CD4-positive, CD25-positive, alpha-beta regulatory T cell (primary cell): ENCODE measurements at regions not wholly inside any gene's neighbourhood (a gene's known extent, or its start where the extent isn't known, plus 50 kb on each side); places are given as distances from the start of the nearest gene placed in this dataset.

Source experiments
- ATAC-seq, 2 donors: fragments of 150-1000 bp; cut with Tn5 transposase; one replicate each; pipeline ENCODE4 v1.10.0; 2021; ENCODE audit warnings: low read depth in 2 of 2, moderate number of reproducible peaks in 2 of 2, moderate library complexity in 1 of 2
- DNase-seq, 3 donors: peaks; one replicate each; pipeline versions ENCODE4 v3.0.0 to v3.0.0-alpha.2; 2012 to 2022; ENCODE audit warnings: mixed read lengths in 1 of 3
- H3K27ac ChIP-seq: one replicate; pipeline ENCODE4 v1.7.0; 2013; ENCODE audit warnings: mild to moderate bottlenecking, low read length; ENCODE audit not compliant: insufficient read depth, poor library complexity, severe bottlenecking
- H3K27me3 ChIP-seq: one replicate; pipeline ENCODE4 v1.7.0; 2013; ENCODE audit warnings: low read length; ENCODE audit not compliant: control insufficient read depth, insufficient read depth
- H3K36me3 ChIP-seq: one replicate; pipeline ENCODE4 v1.7.0; 2013; ENCODE audit warnings: mild to moderate bottlenecking, low read length, moderate library complexity; ENCODE audit not compliant: control insufficient read depth, insufficient read depth
- H3K4me1 ChIP-seq: 2 replicates; pipeline ENCODE4 v1.7.0; 2013; ENCODE audit warnings: mild to moderate bottlenecking, low read length; ENCODE audit not compliant: insufficient read depth, control insufficient read depth, poor library complexity, severe bottlenecking
- H3K4me3 ChIP-seq: one replicate; pipeline ENCODE4 v1.7.0; 2013; ENCODE audit warnings: low read depth, mild to moderate bottlenecking, low read length, moderate library complexity
- H3K9me3 ChIP-seq, 2 experiments: 1 replicate in 1 of 2; 2 replicates in 1 of 2; pipeline ENCODE4 v1.7.0; 2013; ENCODE audit warnings: low read length in 2 of 2, mild to moderate bottlenecking in 1 of 2, moderate library complexity in 1 of 2; ENCODE audit not compliant: control insufficient read depth in 2 of 2
- H3K27ac Mint-ChIP-seq, 3 donors: one replicate each; pipeline ENCODE4 v1.8.0; 2020 to 2022; ENCODE audit warnings: mild to moderate bottlenecking in 3 of 3, mixed read lengths in 3 of 3, moderate library complexity in 2 of 3
- H3K27me3 Mint-ChIP-seq: one replicate; pipeline ENCODE4 v1.8.0; 2022; ENCODE audit warnings: mild to moderate bottlenecking, mixed read lengths
- H3K36me3 Mint-ChIP-seq: one replicate; pipeline ENCODE4 v1.8.0; 2020; ENCODE audit warnings: mixed read lengths
- H3K4me1 Mint-ChIP-seq, 4 donors: one replicate each; pipeline ENCODE4 v1.8.0; 2020 to 2022; ENCODE audit warnings: mixed read lengths in 4 of 4, mild to moderate bottlenecking in 1 of 4
- H3K4me3 Mint-ChIP-seq, 4 donors: one replicate each; pipeline ENCODE4 v1.8.0; 2020 to 2022; ENCODE audit warnings: mild to moderate bottlenecking in 4 of 4, mixed read lengths in 4 of 4, moderate library complexity in 3 of 4
- H3K9me3 Mint-ChIP-seq, 7 donors: one replicate each; pipeline ENCODE4 v1.8.0; 2020 to 2022; ENCODE audit warnings: mixed read lengths in 7 of 7, mild to moderate bottlenecking in 3 of 7, moderate library complexity in 2 of 7

- H3K4me1 ChIP-seq = no peaks in the 10 kb centered on the region
- Mint-ChIP-seq H3K4me3 (no peak overlapping the region), H3K36me3 (no peaks in the 10 kb centered on the region), H3K4me1 (peaks cover 0 to 4% (median 0%) of the 10 kb centered on the region in 4 donors), H3K27me3 (peaks cover 4% of the 10 kb centered on the region), H3K9me3 (peaks cover 0 to 6% (median 1%) of the 10 kb centered on the region in 7 donors), H3K27ac (no peak overlapping the region)
- no peaks in the 10 kb centered on the region for H3K27me3 ChIP-seq
- no peak overlapping the region for H3K27ac ChIP-seq
- H3K9me3 ChIP-seq = no peaks in the 10 kb centered on the region
- ATAC-seq (no peak), DNase-seq (no peak)
- H3K4me3 ChIP-seq = no peak overlapping the region
- no peaks in the 10 kb centered on the region for H3K36me3 ChIP-seq
These were observed 93.9 kb downstream of the SLC30A10 start for GRCh38 chr1:219834314-219834917.

- H3K4me3 Mint-ChIP-seq = no peak overlapping the region
- H3K27ac ChIP-seq = no peak overlapping the region
- no peaks in the 10 kb centered on the region for H3K36me3 Mint-ChIP-seq
- no peak overlapping the region for H3K4me3 ChIP-seq
- peaks cover 0 to 4% (median 0%) of the 10 kb centered on the region in 4 donors for H3K4me1 Mint-ChIP-seq
- H3K9me3 Mint-ChIP-seq = peaks cover 0 to 6% (median 1%) of the 10 kb centered on the region in 7 donors
- no peaks in the 10 kb centered on the region for H3K9me3 ChIP-seq
- no peaks in the 10 kb centered on the region for H3K36me3 ChIP-seq
- H3K27me3 Mint-ChIP-seq = peaks cover 4% of the 10 kb centered on the region
- DNase-seq = no peak
- no peak overlapping the region for H3K27ac Mint-ChIP-seq
- H3K4me1 ChIP-seq = no peaks in the 10 kb centered on the region
- H3K27me3 ChIP-seq = no peaks in the 10 kb centered on the region
- ATAC-seq = no peak
These were observed 95.0 kb downstream of the SLC30A10 start for GRCh38 chr1:219833214-219833815.

GRCh38 chr1:219826290-219826689 lies 102.1 kb downstream of the SLC30A10 start:
- Mint-ChIP-seq H3K9me3 (peaks cover 0 to 4% (median 1%) of the 10 kb centered on the region in 7 donors), H3K27me3 (peaks cover 4% of the 10 kb centered on the region), H3K36me3 (no peaks in the 10 kb centered on the region), H3K4me3 (no peak overlapping the region), H3K4me1 (no peaks in the 10 kb centered on the region), H3K27ac (no peak overlapping the region)
- no peaks in the 10 kb centered on the region for H3K4me1 ChIP-seq
- H3K36me3 ChIP-seq = no peaks in the 10 kb centered on the region
- H3K9me3 ChIP-seq = no peaks in the 10 kb centered on the region
- H3K27ac ChIP-seq = no peak overlapping the region
- no peaks in the 10 kb centered on the region for H3K27me3 ChIP-seq
- DNase-seq (no peak), ATAC-seq (no peak)
- H3K4me3 ChIP-seq = no peak overlapping the region

- no peak for ATAC-seq
- Mint-ChIP-seq H3K27ac (no peak overlapping the region), H3K4me1 (no peaks in the 10 kb centered on the region), H3K4me3 (no peak overlapping the region), H3K9me3 (peaks cover 0 to 4% (median 1%) of the 10 kb centered on the region in 7 donors), H3K36me3 (no peaks in the 10 kb centered on the region), H3K27me3 (peaks cover 4% of the 10 kb centered on the region)
- H3K27ac ChIP-seq = no peak overlapping the region
- no peak for DNase-seq
- no peak overlapping the region for H3K4me3 ChIP-seq
- no peaks in the 10 kb centered on the region for H3K36me3 ChIP-seq
- H3K9me3 ChIP-seq = no peaks in the 10 kb centered on the region
- no peaks in the 10 kb centered on the region for H3K4me1 ChIP-seq
- H3K27me3 ChIP-seq = no peaks in the 10 kb centered on the region
These were observed 103.0 kb downstream of the SLC30A10 start for GRCh38 chr1:219825355-219825754.

GRCh38 chr1:219824338-219824737 lies 104.0 kb downstream of the SLC30A10 start:
- no peaks in the 10 kb centered on the region for H3K36me3 Mint-ChIP-seq
- Histone ChIP-seq H3K9me3 (no peaks in the 10 kb centered on the region), H3K4me1 (no peaks in the 10 kb centered on the region), H3K4me3 (no peak overlapping the region), H3K36me3 (no peaks in the 10 kb centered on the region), H3K27ac (no peak overlapping the region), H3K27me3 (no peaks in the 10 kb centered on the region)
- peaks cover 0 to 4% (median 0%) of the 10 kb centered on the region in 7 donors for H3K9me3 Mint-ChIP-seq
- ATAC-seq (no peak), DNase-seq (no peak)
- H3K27ac Mint-ChIP-seq = no peak overlapping the region
- peaks cover 4% of the 10 kb centered on the region for H3K27me3 Mint-ChIP-seq
- no peak overlapping the region for H3K4me3 Mint-ChIP-seq
- no peaks in the 10 kb centered on the region for H3K4me1 Mint-ChIP-seq

- peaks cover 0 to 4% (median 0%) of the 10 kb centered on the region in 7 donors for H3K9me3 Mint-ChIP-seq
- H3K4me3 Mint-ChIP-seq = no peak overlapping the region
- no peak for DNase-seq
- peaks cover 4% of the 10 kb centered on the region for H3K27me3 Mint-ChIP-seq
- H3K36me3 ChIP-seq = no peaks in the 10 kb centered on the region
- no peaks in the 10 kb centered on the region for H3K4me1 Mint-ChIP-seq
- H3K9me3 ChIP-seq = no peaks in the 10 kb centered on the region
- peak overlapping the region in 1 of 3 donors; percentile 14 for H3K27ac Mint-ChIP-seq
- no peak for ATAC-seq
- no peaks in the 10 kb centered on the region for H3K4me1 ChIP-seq
- H3K27ac ChIP-seq = no peak overlapping the region
- H3K27me3 ChIP-seq = no peaks in the 10 kb centered on the region
- H3K4me3 ChIP-seq = no peak overlapping the region
- H3K36me3 Mint-ChIP-seq = no peaks in the 10 kb centered on the region
These were observed 107.8 kb downstream of the SLC30A10 start for GRCh38 chr1:219820551-219820950.

- Mint-ChIP-seq H3K4me3 (no peak overlapping the region), H3K27me3 (peaks cover 11% of the 10 kb centered on the region), H3K9me3 (peaks cover 0 to 4% (median 0%) of the 10 kb centered on the region in 7 donors), H3K36me3 (no peaks in the 10 kb centered on the region), H3K4me1 (no peaks in the 10 kb centered on the region), H3K27ac (no peak overlapping the region)
- Histone ChIP-seq H3K4me3 (no peak overlapping the region), H3K36me3 (no peaks in the 10 kb centered on the region), H3K9me3 (no peaks in the 10 kb centered on the region), H3K4me1 (no peaks in the 10 kb centered on the region), H3K27me3 (no peaks in the 10 kb centered on the region), H3K27ac (no peak overlapping the region)
- DNase-seq (no peak), ATAC-seq (no peak)
These were observed 110.4 kb downstream of the SLC30A10 start for GRCh38 chr1:219817914-219818313.

- H3K36me3 Mint-ChIP-seq = no peaks in the 10 kb centered on the region
- Histone ChIP-seq H3K4me3 (no peak overlapping the region), H3K27me3 (no peaks in the 10 kb centered on the region), H3K4me1 (no peaks in the 10 kb centered on the region), H3K36me3 (no peaks in the 10 kb centered on the region), H3K27ac (no peak overlapping the region), H3K9me3 (no peaks in the 10 kb centered on the region)
- H3K4me1 Mint-ChIP-seq = no peaks in the 10 kb centered on the region
- no peak for ATAC-seq
- H3K27me3 Mint-ChIP-seq = peaks cover 7% of the 10 kb centered on the region
- no peak overlapping the region for H3K4me3 Mint-ChIP-seq
- peaks cover 0 to 2% (median 0%) of the 10 kb centered on the region in 7 donors for H3K9me3 Mint-ChIP-seq
- no peak for DNase-seq
- H3K27ac Mint-ChIP-seq = no peak overlapping the region
These were observed 115.1 kb downstream of the SLC30A10 start for GRCh38 chr1:219813294-219813693.
